Thymus (tissue), 11 donors: ENCODE measurements at regions not wholly inside any gene's neighbourhood (a gene's known extent, or its start where the extent isn't known, plus 50 kb on each side); places are given as distances from the start of the nearest gene placed in this dataset.
A peak's percentile ranks its signal among the peaks of the same experiment; 100 is the strongest.
"Not testable (repeated sequence)": the region's sequence is repeated elsewhere in the genome, so short reads cannot be mapped to it uniquely, and the experiment has no call there.

Experiments used
- DNase-seq, 9 donors: peaks; one replicate each; pipeline ENCODE4 v3.0.0-alpha.2; 2013; ENCODE audit warnings: low spot score in 9 of 9, low read depth in 6 of 9, missing footprints in 1 of 9
- H3K27ac ChIP-seq, 2 donors: one replicate each; pipeline ENCODE4 v1.5.1; 2013; ENCODE audit warnings: control low read depth in 1 of 2, low read depth in 1 of 2, low read length in 1 of 2, mild to moderate bottlenecking in 1 of 2, moderate library complexity in 1 of 2
- H3K27me3 ChIP-seq, 2 donors: one replicate each; pipeline ENCODE4 v1.5.1; 2013; ENCODE audit warnings: low read length in 1 of 2; ENCODE audit not compliant: control insufficient read depth in 2 of 2, insufficient read depth in 1 of 2
- H3K36me3 ChIP-seq, 2 donors: one replicate each; pipeline ENCODE4 v1.5.1; 2013; ENCODE audit warnings: low read length in 1 of 2, mild to moderate bottlenecking in 1 of 2, moderate library complexity in 1 of 2; ENCODE audit not compliant: control insufficient read depth in 2 of 2, insufficient read depth in 2 of 2
- H3K4me1 ChIP-seq, 2 donors: one replicate each; pipeline ENCODE4 v1.5.1; 2013; ENCODE audit warnings: low read length in 2 of 2; ENCODE audit not compliant: control insufficient read depth in 2 of 2, insufficient read depth in 2 of 2
- H3K4me3 ChIP-seq, 2 donors: one replicate each; pipeline ENCODE4 v1.5.1; 2013; ENCODE audit warnings: low read length in 2 of 2, control low read depth in 1 of 2, mild to moderate bottlenecking in 1 of 2
- H3K9me3 ChIP-seq, 2 donors: one replicate each; pipeline ENCODE4 v1.5.1; 2013; ENCODE audit warnings: low read length in 1 of 2, mild to moderate bottlenecking in 1 of 2; ENCODE audit not compliant: control insufficient read depth in 2 of 2, insufficient read depth in 1 of 2
- WGBS: extraction: QIAGEN DNeasy Blood & Tissue Kit; methylation state at CpG from one replicate; pipeline ENCODE4 v1.1.7; 2013; 5-methylcytosine and 5-hydroxymethylcytosine counted together
- donor health status: healthy.

GRCh38 chr2:234399451-234400246 lies 97.2 kb downstream of the ARL4C start:
- H3K27ac ChIP-seq, result no peak overlapping the region
- no peaks in the 10 kb centered on the region for H3K27me3 ChIP-seq
- H3K4me1 ChIP-seq, result peaks cover 25 to 31% of the 10 kb centered on the region in 2 donors
- no peak for DNase-seq
- H3K9me3 ChIP-seq, result no peaks in the 10 kb centered on the region
- H3K36me3 ChIP-seq, result no peaks in the 10 kb centered on the region
- WGBS, result 89% methylated on average over 11 of the region's 11 CpGs
- no peak overlapping the region for H3K4me3 ChIP-seq

GRCh38 chr2:234398531-234398930 lies 98.3 kb downstream of the ARL4C start:
- Histone ChIP-seq H3K9me3 (no peaks in the 10 kb centered on the region), H3K27ac (peak overlapping the region in 1 of 2 donors; percentile 9), H3K36me3 (no peaks in the 10 kb centered on the region), H3K4me1 (peaks cover 25 to 31% of the 10 kb centered on the region in 2 donors), H3K4me3 (no peak overlapping the region), H3K27me3 (no peaks in the 10 kb centered on the region)
- DNase-seq, result no peak
- WGBS, result 88% methylated on average over 3 of the region's 3 CpGs

- no peaks in the 10 kb centered on the region for H3K9me3 ChIP-seq
These were observed 100.9 kb downstream of the ARL4C start for GRCh38 chr2:234395891-234396420.

GRCh38 chr2:234394450-234394849 lies 102.4 kb downstream of the ARL4C start:
- Histone ChIP-seq H3K4me3 (no peak overlapping the region), H3K36me3 (no peaks in the 10 kb centered on the region), H3K9me3 (peaks cover 0 to 3% of the 10 kb centered on the region in 2 donors), H3K27ac (no peak overlapping the region), H3K27me3 (no peaks in the 10 kb centered on the region), H3K4me1 (peaks cover 25 to 35% of the 10 kb centered on the region in 2 donors)
- DNase-seq, result no peak
- 87% methylated on average over 4 of the region's 4 CpGs for WGBS

More at GRCh38 chr2:234395891-234396420, 100.9 kb downstream of the ARL4C start:
- H3K36me3 ChIP-seq, result no peaks in the 10 kb centered on the region
- H3K4me1 ChIP-seq, result peaks cover 25 to 35% of the 10 kb centered on the region in 2 donors
- WGBS, result 62% methylated on average over 6 of the region's 6 CpGs
- no peaks in the 10 kb centered on the region for H3K27me3 ChIP-seq
- H3K4me3 ChIP-seq, result no peak overlapping the region
- DNase-seq, result peak in 1 of 9 donors; percentile 41
- peak overlapping the region; percentile 0 to 13 for H3K27ac ChIP-seq

GRCh38 chr2:234393354-234393753 lies 103.5 kb downstream of the ARL4C start:
- Histone ChIP-seq H3K4me1 (peaks cover 25 to 30% of the 10 kb centered on the region in 2 donors), H3K27ac (no peak overlapping the region), H3K9me3 (peaks cover 0 to 3% of the 10 kb centered on the region in 2 donors), H3K4me3 (no peak overlapping the region), H3K27me3 (no peaks in the 10 kb centered on the region), H3K36me3 (no peaks in the 10 kb centered on the region)
- DNase-seq, result no peak
- WGBS, result 94% methylated on average over 3 of the region's 3 CpGs

- DNase-seq, result no peak
- Histone ChIP-seq H3K4me1 (peaks cover 16 to 24% of the 10 kb centered on the region in 2 donors), H3K9me3 (peaks cover 0 to 4% of the 10 kb centered on the region in 2 donors), H3K4me3 (no peak overlapping the region), H3K27ac (no peak overlapping the region), H3K27me3 (no peaks in the 10 kb centered on the region), H3K36me3 (no peaks in the 10 kb centered on the region)
- 92% methylated on average over 4 of the region's 4 CpGs for WGBS
These were observed 104.8 kb downstream of the ARL4C start for GRCh38 chr2:234392041-234392615.

- 94% methylated on average over 3 of the region's 3 CpGs for WGBS
- peaks cover 0 to 8% of the 10 kb centered on the region in 2 donors for H3K9me3 ChIP-seq
- no peak for DNase-seq
- no peaks in the 10 kb centered on the region for H3K27me3 ChIP-seq
- no peak overlapping the region for H3K4me3 ChIP-seq
- peaks cover 13 to 19% of the 10 kb centered on the region in 2 donors for H3K4me1 ChIP-seq
- no peak overlapping the region for H3K27ac ChIP-seq
- no peaks in the 10 kb centered on the region for H3K36me3 ChIP-seq
These were observed 105.3 kb downstream of the ARL4C start for GRCh38 chr2:234391625-234392024.

GRCh38 chr2:234389661-234390060 lies 107.2 kb downstream of the ARL4C start:
- H3K27me3 ChIP-seq, H3K4me3 ChIP-seq, H3K36me3 ChIP-seq, DNase-seq, H3K4me1 ChIP-seq, H3K27ac ChIP-seq: not testable (repeated sequence)
- H3K9me3 ChIP-seq, result peaks cover 0 to 12% of the 10 kb centered on the region in 2 donors
- WGBS, result 92% methylated on average over 3 of the region's 3 CpGs

GRCh38 chr2:234388591-234388990 lies 108.3 kb downstream of the ARL4C start:
- Histone ChIP-seq H3K4me1 (peaks cover 0 to 4% of the 10 kb centered on the region in 2 donors), H3K36me3 (no peaks in the 10 kb centered on the region), H3K4me3 (no peak overlapping the region), H3K9me3 (peaks cover 0 to 16% of the 10 kb centered on the region in 2 donors), H3K27ac (no peak overlapping the region), H3K27me3 (no peaks in the 10 kb centered on the region)
- no peak for DNase-seq
- WGBS, result 95% methylated on average over 5 of the region's 5 CpGs
